SK-N-SH (cell line): ENCODE measurements at regions not wholly inside any gene's neighbourhood (a gene's known extent, or its start where the extent isn't known, plus 50 kb on each side); places are given as distances from the start of the nearest gene placed in this dataset.

ENCODE experiments used
- CTCF ChIA-PET: fragments of 300-600, 350-600 bp; formaldehyde crosslinking; extraction: SDS; loops from one replicate; lab custom pipeline; 2021; lab: Yijun Ruan, JAX
- POLR2A ChIA-PET: fragments of 350-600 bp; sonication (Branson Sonifier 250); formaldehyde crosslinking; extraction: SDS; loops from one replicate; lab custom pipeline; 2020; ENCODE audit warnings: antibody characterized with exemption, inconsistent platforms; lab: Yijun Ruan, JAX
- DNase-seq: peaks from one replicate; pipeline ENCODE4 v3.0.0; 2012
- H2AFZ ChIP-seq: fragments of 200-600 bp; sonication (generic); 2 replicates; pipeline ENCODE4 v1.8.1; 2016; ENCODE audit warnings: antibody characterized with exemption, mild to moderate bottlenecking, low read depth
- H3F3A ChIP-seq: fragments of 200-600 bp; sonication (generic); replicated peaks from 2 replicates; pipeline ENCODE3; 2016; ENCODE audit warnings: antibody characterized with exemption, mild to moderate bottlenecking; ENCODE audit not compliant: insufficient read depth
- H3K27ac ChIP-seq, 2 experiments: fragments of 200-500 bp in 1 of 2; fragments of 200-600 bp in 1 of 2; sonication (Bioruptor generic) in 1 of 2; sonication (generic), shearing (Covaris generic) in 1 of 2; 2 replicates each; pipeline versions ENCODE4 v1.5.1 to v1.6.1; 2014 to 2016; ENCODE audit warnings: low read depth in 2 of 2, inconsistent platforms in 1 of 2, low read length in 1 of 2, mild to moderate bottlenecking in 1 of 2, mixed read lengths in 1 of 2
- H3K27me3 ChIP-seq: fragments of 200-600 bp; sonication (generic), shearing (Covaris generic); 2 replicates; pipeline ENCODE4 v1.6.1; 2016; ENCODE audit warnings: mixed run types; ENCODE audit not compliant: insufficient read depth
- H3K36me3 ChIP-seq, 2 experiments: fragments of 200-500 bp in 1 of 2; fragments of 200-600 bp in 1 of 2; sonication (Bioruptor generic) in 1 of 2; sonication (generic) in 1 of 2; replicated peaks in 1 of 2; 2 replicates each; pipeline versions ENCODE3 to v1.5.1; 2014 to 2016; ENCODE audit warnings: low read length in 1 of 2, mild to moderate bottlenecking in 1 of 2; ENCODE audit not compliant: insufficient read depth in 2 of 2, control insufficient read depth in 1 of 2
- H3K4me1 ChIP-seq, 2 experiments: fragments of 200-500 bp in 1 of 2; fragments of 200-600 bp in 1 of 2; sonication (Bioruptor generic) in 1 of 2; sonication (generic), shearing (Covaris generic) in 1 of 2; 2 replicates each; pipeline versions ENCODE4 v1.5.1 to v1.6.1; 2014 to 2016; ENCODE audit warnings: low read depth in 1 of 2, low read length in 1 of 2, mixed run types in 1 of 2; ENCODE audit not compliant: insufficient read depth in 2 of 2, control insufficient read depth in 1 of 2
- H3K4me2 ChIP-seq: fragments of 200-600 bp; sonication (generic), shearing (Covaris generic); 2 replicates; pipeline ENCODE4 v1.6.1; 2017; ENCODE audit warnings: mixed run types
- H3K4me3 ChIP-seq, 2 experiments: fragments of 200-500 bp in 1 of 2; fragments of 200-600 bp in 1 of 2; sonication (Bioruptor generic) in 1 of 2; sonication (generic), shearing (Covaris generic) in 1 of 2; 2 replicates each; pipeline versions ENCODE4 v1.5.1 to v1.8.1; 2014 to 2016; ENCODE audit warnings: low read depth in 2 of 2, inconsistent platforms in 1 of 2, low read length in 1 of 2, mild to moderate bottlenecking in 1 of 2, mixed read lengths in 1 of 2, moderate library complexity in 1 of 2
- H3K79me2 ChIP-seq: fragments of 200-600 bp; sonication (generic); 2 replicates; pipeline ENCODE4 v1.8.1; 2017; ENCODE audit warnings: mild to moderate bottlenecking; ENCODE audit not compliant: insufficient read depth
- H3K9ac ChIP-seq: fragments of 200-600 bp; sonication (generic); 2 replicates; pipeline ENCODE4 v1.6.1; 2017; ENCODE audit warnings: mixed run types
- H3K9me2 ChIP-seq: fragments of 200-600 bp; sonication (generic); 2 replicates; pipeline ENCODE4 v1.6.1; 2017; ENCODE audit warnings: mixed run types
- H3K9me3 ChIP-seq: fragments of 200-600 bp; sonication (generic); 2 replicates; pipeline ENCODE4 v1.6.1; 2017; ENCODE audit warnings: mixed run types, mild to moderate bottlenecking, moderate library complexity
- H4K20me1 ChIP-seq: fragments of 200-600 bp; sonication (generic); 2 replicates; pipeline ENCODE4 v1.6.1; 2017; ENCODE audit warnings: mild to moderate bottlenecking, mixed run types; ENCODE audit not compliant: insufficient read depth
- ELF1 ChIP-seq: IDR thresholded peaks from 2 replicates; pipeline ENCODE4 v1.4.0; 2012
- EP300 ChIP-seq, 2 experiments: IDR thresholded peaks; 2 replicates each; pipeline versions ENCODE4 v1.4.0 to v1.6.1; 2012; ENCODE audit warnings: borderline replicate concordance in 1 of 2, low read depth in 1 of 2, low read length in 1 of 2
- FOSL2 ChIP-seq: IDR thresholded peaks from 2 replicates; pipeline ENCODE4 v1.4.0; 2012; ENCODE audit warnings: low read depth, mild to moderate bottlenecking, moderate library complexity, borderline replicate concordance
- FOXJ3 ChIP-seq: sonication (generic); formaldehyde crosslinking; IDR thresholded peaks from 2 replicates; pipeline ENCODE4 v1.5.1; 2020; ENCODE audit warnings: mild to moderate bottlenecking, missing genetic modification reagents
- GABPA ChIP-seq: IDR thresholded peaks from 2 replicates; pipeline ENCODE4 v1.4.0; 2012; ENCODE audit warnings: low read depth, mild to moderate bottlenecking
- MEF2A ChIP-seq: IDR thresholded peaks from 2 replicates; pipeline ENCODE4 v1.4.0; 2012; ENCODE audit warnings: low read depth, borderline replicate concordance
- MXI1 ChIP-seq: IDR thresholded peaks from 2 replicates; pipeline ENCODE4 v1.6.1; 2012; ENCODE audit warnings: mild to moderate bottlenecking, low read depth, low read length, improper control_type of control experiment
- POLR2AphosphoS5 ChIP-seq: IDR thresholded peaks from 2 replicates; pipeline ENCODE4 v1.6.1; 2012; ENCODE audit warnings: low read depth, low read length
- RCOR1 ChIP-seq: fragments of 150-350 bp; IDR thresholded peaks from 2 replicates; pipeline ENCODE4 v1.6.1; 2017; ENCODE audit warnings: antibody characterized with exemption, low read length
- SIN3A ChIP-seq: IDR thresholded peaks from 2 replicates; pipeline ENCODE4 v1.6.1; 2012; ENCODE audit warnings: low read depth, mild to moderate bottlenecking, low read length, moderate library complexity, borderline replicate concordance
- SMC3 ChIP-seq: IDR thresholded peaks from 2 replicates; pipeline ENCODE4 v1.6.1; 2012; ENCODE audit warnings: low read depth, low read length, improper control_type of control experiment
- TAF1 ChIP-seq: IDR thresholded peaks from 2 replicates; pipeline ENCODE4 v1.6.1; 2012; ENCODE audit warnings: low read depth, mild to moderate bottlenecking, low read length, moderate library complexity, borderline replicate concordance
- TCF12 ChIP-seq: IDR thresholded peaks from 2 replicates; pipeline ENCODE4 v1.4.0; 2012
- TEAD4 ChIP-seq: IDR thresholded peaks from 2 replicates; pipeline ENCODE4 v1.4.0; 2012; ENCODE audit warnings: mild to moderate bottlenecking, borderline replicate concordance; ENCODE audit not compliant: insufficient read depth
- USF1 ChIP-seq: IDR thresholded peaks from 2 replicates; pipeline ENCODE4 v1.4.0; 2012; ENCODE audit warnings: low read depth, borderline replicate concordance
- USF2 ChIP-seq: fragments of 150-350 bp; IDR thresholded peaks from 2 replicates; pipeline ENCODE4 v1.6.1; 2017; ENCODE audit warnings: antibody characterized with exemption, low read length, low read depth, borderline replicate concordance
- WGBS: methylation state at CpG from one replicate; pipeline ENCODE4 v1.1.6; 2017; ENCODE audit warnings: low lambda C conversion rate; 5-methylcytosine and 5-hydroxymethylcytosine counted together
- TF ChIP-seq, protein P1 (sequence below): IDR thresholded peaks from 2 replicates; pipeline ENCODE4 v1.4.0; 2012; ENCODE audit warnings: low read depth, borderline replicate concordance
- TF ChIP-seq, protein P2 (sequence below): IDR thresholded peaks from 2 replicates; pipeline ENCODE4; 2012
- TF ChIP-seq, protein P3 (sequence below): fragments of 150-350 bp; IDR thresholded peaks from 2 replicates; pipeline ENCODE4 v1.6.1; 2016; ENCODE audit warnings: mild to moderate bottlenecking, low read depth, low read length

DNA sequence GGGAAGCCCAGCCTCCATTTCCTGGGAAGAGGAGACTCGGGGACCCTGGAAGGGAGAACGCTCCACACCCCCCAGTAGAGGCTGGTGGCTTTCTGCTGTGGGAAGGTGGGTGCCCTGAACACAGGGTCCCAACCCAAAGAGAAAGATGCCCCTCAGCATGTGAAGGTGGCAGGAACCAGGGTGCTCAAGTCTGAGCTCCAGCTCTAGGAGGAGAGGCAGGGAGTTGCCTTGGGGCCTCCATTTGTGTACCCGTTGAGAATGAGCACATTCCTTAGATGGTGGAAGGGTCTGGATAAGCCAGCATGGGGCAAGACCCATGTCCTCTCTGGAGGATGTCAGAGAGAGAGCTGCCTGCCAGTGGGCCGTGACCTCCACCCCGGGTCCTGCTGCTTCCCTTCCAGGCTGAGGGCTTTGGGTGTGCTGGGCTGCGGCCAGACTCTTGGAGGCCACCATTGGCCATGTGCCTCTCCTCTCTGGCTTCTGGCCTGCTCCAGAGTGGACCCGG is 212.4 kb downstream of the TBC1D2B start:
- Histone ChIP-seq H3F3A (no peaks in the 10 kb centered on the region), H3K79me2 (no peaks in the 10 kb centered on the region), H3K4me1 (peaks cover 0 to 7% of the 10 kb centered on the region in 2 experiments; a peak in 3 of 4 replicates), H3K27ac (no peak overlapping the region), H3K9me2 (no peaks in the 10 kb centered on the region), H3K9me3 (no peaks in the 10 kb centered on the region), H3K4me2 (no peak overlapping the region), H4K20me1 (no peaks in the 10 kb centered on the region), H2AFZ (no peak overlapping the region), H3K4me3 (no peak overlapping the region), H3K36me3 (no peaks in the 10 kb centered on the region), H3K27me3 (no peaks in the 10 kb centered on the region), H3K9ac (no peak overlapping the region)
- ChIA-PET CTCF (interaction anchor here (1.0 kb wide), 1 partner anchor 231 kb away, joined by 3 read pairs; no protein-coding TSS in a partner anchor), POLR2A (no interaction called here)
- TF ChIP-seq TAF1, result no peak
- no peak for TF ChIP-seq MXI1
- TF ChIP-seq, protein P1, sequence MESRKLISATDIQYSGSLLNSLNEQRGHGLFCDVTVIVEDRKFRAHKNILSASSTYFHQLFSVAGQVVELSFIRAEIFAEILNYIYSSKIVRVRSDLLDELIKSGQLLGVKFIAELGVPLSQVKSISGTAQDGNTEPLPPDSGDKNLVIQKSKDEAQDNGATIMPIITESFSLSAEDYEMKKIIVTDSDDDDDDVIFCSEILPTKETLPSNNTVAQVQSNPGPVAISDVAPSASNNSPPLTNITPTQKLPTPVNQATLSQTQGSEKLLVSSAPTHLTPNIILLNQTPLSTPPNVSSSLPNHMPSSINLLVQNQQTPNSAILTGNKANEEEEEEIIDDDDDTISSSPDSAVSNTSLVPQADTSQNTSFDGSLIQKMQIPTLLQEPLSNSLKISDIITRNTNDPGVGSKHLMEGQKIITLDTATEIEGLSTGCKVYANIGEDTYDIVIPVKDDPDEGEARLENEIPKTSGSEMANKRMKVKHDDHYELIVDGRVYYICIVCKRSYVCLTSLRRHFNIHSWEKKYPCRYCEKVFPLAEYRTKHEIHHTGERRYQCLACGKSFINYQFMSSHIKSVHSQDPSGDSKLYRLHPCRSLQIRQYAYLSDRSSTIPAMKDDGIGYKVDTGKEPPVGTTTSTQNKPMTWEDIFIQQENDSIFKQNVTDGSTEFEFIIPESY, result no peak
- no peak for TF ChIP-seq TCF12
- TF ChIP-seq, protein P2, sequence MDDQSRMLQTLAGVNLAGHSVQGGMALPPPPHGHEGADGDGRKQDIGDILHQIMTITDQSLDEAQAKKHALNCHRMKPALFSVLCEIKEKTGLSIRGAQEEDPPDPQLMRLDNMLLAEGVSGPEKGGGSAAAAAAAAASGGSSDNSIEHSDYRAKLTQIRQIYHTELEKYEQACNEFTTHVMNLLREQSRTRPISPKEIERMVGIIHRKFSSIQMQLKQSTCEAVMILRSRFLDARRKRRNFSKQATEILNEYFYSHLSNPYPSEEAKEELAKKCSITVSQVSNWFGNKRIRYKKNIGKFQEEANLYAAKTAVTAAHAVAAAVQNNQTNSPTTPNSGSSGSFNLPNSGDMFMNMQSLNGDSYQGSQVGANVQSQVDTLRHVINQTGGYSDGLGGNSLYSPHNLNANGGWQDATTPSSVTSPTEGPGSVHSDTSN, result no peak
- TF ChIP-seq ELF1, result no peak
- TF ChIP-seq FOXJ3 (CRISPR knock-in tag), result no peak
- no peak for TF ChIP-seq RCOR1
- TF ChIP-seq USF1, result no peak
- TF ChIP-seq FOSL2, result no peak
- 86% methylated on average over 3 of the region's 7 CpGs for WGBS
- DNase-seq, result no peak

DNA sequence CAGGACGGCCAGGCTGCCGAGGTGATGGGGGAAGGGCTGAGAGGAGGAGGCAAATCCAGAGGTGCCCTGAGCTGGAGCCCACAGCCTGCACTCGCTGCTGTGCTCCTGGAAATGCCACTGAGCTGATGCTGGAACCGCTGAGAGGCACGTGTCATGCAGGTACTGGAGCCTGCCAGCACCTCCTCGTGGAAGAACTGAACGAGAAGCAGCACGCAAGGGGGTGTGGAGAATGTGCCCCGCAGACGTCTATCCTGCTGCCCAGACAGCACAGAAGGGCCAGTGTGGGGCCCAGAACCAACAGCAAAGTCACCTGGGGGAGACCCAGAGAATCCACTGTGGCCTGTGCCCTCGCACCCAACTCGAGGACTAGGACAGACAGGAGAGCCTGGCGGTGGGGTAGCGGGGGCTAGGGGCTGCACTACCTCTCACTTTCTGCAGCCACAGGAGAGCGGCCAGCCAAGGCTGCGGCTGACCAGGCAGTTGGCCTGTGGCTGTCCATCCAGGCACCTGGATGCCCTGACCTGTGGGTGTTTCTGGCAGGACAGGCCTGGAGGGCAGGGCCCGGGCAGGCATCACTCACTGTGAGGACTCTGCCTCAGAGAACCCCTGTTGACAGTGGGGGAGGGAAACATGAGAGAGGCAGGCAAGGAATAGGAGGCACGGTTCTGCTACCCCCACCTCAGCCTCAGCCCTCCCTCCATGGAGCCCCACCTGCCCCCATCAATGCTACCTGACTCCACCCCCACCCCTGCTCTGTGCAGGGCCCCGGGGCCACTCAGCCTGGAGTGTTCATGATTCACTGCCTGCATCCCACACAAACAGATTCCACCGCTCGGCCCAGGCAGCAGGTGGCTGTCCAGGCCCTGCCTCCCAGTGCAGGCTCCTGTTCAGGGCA is 213.1 kb downstream of the TBC1D2B start:
- no peak overlapping the region for H3K27ac ChIP-seq
- ChIA-PET POLR2A (no interaction called here), CTCF (interaction anchor here (1.5 to 2.9 kb wide), 3 partner anchors 40 to 231 kb away, joined by 3 to 11 read pairs (median 5); no protein-coding TSS in a partner anchor)
- DNase-seq, result no peak
- no peak overlapping the region for H3K9ac ChIP-seq
- no peaks in the 10 kb centered on the region for H4K20me1 ChIP-seq
- no peak overlapping the region for H2AFZ ChIP-seq
- no peak for TF ChIP-seq TCF12
- no peak for TF ChIP-seq FOSL2
- TF ChIP-seq MEF2A, result no peak
- TF ChIP-seq, protein P3, sequence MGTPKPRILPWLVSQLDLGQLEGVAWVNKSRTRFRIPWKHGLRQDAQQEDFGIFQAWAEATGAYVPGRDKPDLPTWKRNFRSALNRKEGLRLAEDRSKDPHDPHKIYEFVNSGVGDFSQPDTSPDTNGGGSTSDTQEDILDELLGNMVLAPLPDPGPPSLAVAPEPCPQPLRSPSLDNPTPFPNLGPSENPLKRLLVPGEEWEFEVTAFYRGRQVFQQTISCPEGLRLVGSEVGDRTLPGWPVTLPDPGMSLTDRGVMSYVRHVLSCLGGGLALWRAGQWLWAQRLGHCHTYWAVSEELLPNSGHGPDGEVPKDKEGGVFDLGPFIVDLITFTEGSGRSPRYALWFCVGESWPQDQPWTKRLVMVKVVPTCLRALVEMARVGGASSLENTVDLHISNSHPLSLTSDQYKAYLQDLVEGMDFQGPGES, result no peak
- TF ChIP-seq USF2, result no peak
- TF ChIP-seq GABPA, result no peak
- TF ChIP-seq TEAD4, result no peak
- no peak for TF ChIP-seq SMC3
- no peak for TF ChIP-seq SIN3A
- TF ChIP-seq EP300 (IDR thresholded peaks at IDR 0.05; ENCODE audit: borderline replicate concordance in 1 of 2, low read depth in 1 of 2, low read length in 1 of 2), result no peak
- no peak for TF ChIP-seq POLR2AphosphoS5
- H3K9me3 ChIP-seq, result no peaks in the 10 kb centered on the region
- H3K36me3 ChIP-seq, result no peaks in the 10 kb centered on the region
- H3K4me1 ChIP-seq, result peaks cover 0 to 7% of the 10 kb centered on the region in 2 experiments; a peak in 3 of 4 replicates
- no peaks in the 10 kb centered on the region for H3K9me2 ChIP-seq
- 79% methylated on average over 15 of the region's 21 CpGs for WGBS
- H3K27me3 ChIP-seq, result no peaks in the 10 kb centered on the region
- H3K4me3 ChIP-seq, result no peak overlapping the region
- no peak overlapping the region for H3K4me2 ChIP-seq
- no peaks in the 10 kb centered on the region for H3F3A ChIP-seq
- no peaks in the 10 kb centered on the region for H3K79me2 ChIP-seq
